Stimulated activated CD4-positive, alpha-beta T cell treated with anti-CD3 and anti-CD28 coated beads, Interleukin-12 subunit alpha, Interleukin-12 subunit beta, amount 100 ng/mL, for 24 hours (primary cell): ENCODE measurements at regions not wholly inside any gene's neighbourhood (a gene's known extent, or its start where the extent isn't known, plus 50 kb on each side); places are given as distances from the start of the nearest gene placed in this dataset.

Experiments
- DNase-seq, 2 experiments: peaks; one replicate each; pipeline ENCODE4 v3.0.0-alpha.2; 2020; ENCODE audit warnings: low read depth in 2 of 2

GRCh38 chr10:64076322-64076940, 555.2 kb downstream of the REEP3 start:
- DNase-seq, result no peak

- no peak for DNase-seq
These were observed 558.1 kb downstream of the REEP3 start for GRCh38 chr10:64079341-64079740.

- no peak for DNase-seq
These were observed 558.9 kb downstream of the REEP3 start for GRCh38 chr10:64080071-64080470.

- DNase-seq, result no peak
These were observed 560.8 kb downstream of the REEP3 start for GRCh38 chr10:64081947-64082482.

GRCh38 chr10:64086083-64086767, 565.0 kb downstream of the REEP3 start:
- DNase-seq, result no peak

GRCh38 chr10:64089648-64090047, 568.4 kb downstream of the REEP3 start:
- DNase-seq, result no peak

- DNase-seq, result no peak
These were observed 569.7 kb downstream of the REEP3 start for GRCh38 chr10:64090865-64091264.

GRCh38 chr10:64091897-64092296, 570.7 kb downstream of the REEP3 start:
- no peak for DNase-seq

- no peak for DNase-seq
These were observed 572.1 kb downstream of the REEP3 start for GRCh38 chr10:64093304-64093703.

GRCh38 chr10:64093946-64094535, 572.8 kb downstream of the REEP3 start:
- DNase-seq, result no peak

GRCh38 chr10:64096941-64097340, 575.7 kb downstream of the REEP3 start:
- DNase-seq, result no peak

GRCh38 chr10:64097391-64098122, 576.4 kb downstream of the REEP3 start:
- no peak for DNase-seq

- no peak for DNase-seq
These were observed 577.8 kb downstream of the REEP3 start for GRCh38 chr10:64098994-64099393.

GRCh38 chr10:64101606-64102263, 580.5 kb downstream of the REEP3 start:
- DNase-seq, result no peak

GRCh38 chr10:64102264-64102633, 581.0 kb downstream of the REEP3 start:
- DNase-seq, result no peak

GRCh38 chr10:64102916-64103315, 581.7 kb downstream of the REEP3 start:
- no peak for DNase-seq

GRCh38 chr10:64103750-64104470, 582.7 kb downstream of the REEP3 start:
- DNase-seq, result no peak

GRCh38 chr10:64109926-64110495, 588.8 kb downstream of the REEP3 start:
- no peak for DNase-seq

GRCh38 chr10:64112701-64113355, 591.6 kb downstream of the REEP3 start:
- DNase-seq, result no peak

- DNase-seq, result no peak
These were observed 592.2 kb downstream of the REEP3 start for GRCh38 chr10:64113375-64113774.
